IMR-90 (cell line): ENCODE measurements at regions not wholly inside any gene's neighbourhood (a gene's known extent, or its start where the extent isn't known, plus 50 kb on each side); places are given as distances from the start of the nearest gene placed in this dataset.

ENCODE experiments used
- ATAC-seq: fragments of 200-7000 bp; cut with Tn5 transposase; 2 replicates; pipeline ENCODE4 v1.9.1; 2020; ENCODE audit warnings: low read depth, mild to moderate bottlenecking, moderate library complexity
- BruUV-seq: library from RNA; stranded (reverse); fragments of 400-500 nt; replicated peaks from 2 replicates; lab custom pipeline; 2021; lab: Mats Ljungman, UMichigan
- CTCF ChIA-PET: fragments of 300-600 bp; formaldehyde crosslinking; extraction: SDS; loops from one replicate; lab custom pipeline; 2021; ENCODE audit warnings: antibody characterized with exemption; lab: Yijun Ruan, JAX
- POLR2A ChIA-PET: fragments of 300-600 bp; sonication (Branson Sonifier 250); formaldehyde crosslinking; loops from one replicate; lab custom pipeline; 2022; ENCODE audit warnings: antibody characterized with exemption; ENCODE audit not compliant: unreplicated experiment; lab: Charles Lee
- DNase-seq: peaks from one replicate; pipeline ENCODE4 v3.0.0; 2013
- H2AFZ ChIP-seq: replicated peaks from 2 replicates; pipeline ENCODE3; 2013; ENCODE audit warnings: low read length, mild to moderate bottlenecking; ENCODE audit not compliant: poor library complexity
- H2AK5ac ChIP-seq: 2 replicates; pipeline ENCODE4 v1.6.1; 2013; ENCODE audit warnings: low read depth, low read length, inconsistent platforms
- H2AK9ac ChIP-seq: replicated peaks from 2 replicates; pipeline ENCODE3; 2013; ENCODE audit warnings: mild to moderate bottlenecking, low read depth, low read length, moderate library complexity; ENCODE audit not compliant: poor library complexity
- H2BK120ac ChIP-seq: 2 replicates; pipeline ENCODE4 v1.6.1; 2013; ENCODE audit warnings: low read depth, low read length, inconsistent platforms
- H2BK15ac ChIP-seq: 3 replicates; pipeline ENCODE4 v1.6.1; 2013; ENCODE audit warnings: low read depth, low read length, inconsistent platforms
- H2BK20ac ChIP-seq: 2 replicates; pipeline ENCODE4 v1.6.1; 2013; ENCODE audit warnings: low read depth, mild to moderate bottlenecking, inconsistent platforms, low read length, moderate library complexity
- H2BK5ac ChIP-seq: 2 replicates; pipeline ENCODE4 v1.6.1; 2013; ENCODE audit warnings: mild to moderate bottlenecking, low read depth, low read length, inconsistent platforms; ENCODE audit not compliant: poor library complexity, severe bottlenecking
- H3K14ac ChIP-seq: replicated peaks from 2 replicates; pipeline ENCODE4 v1.6.1; 2013; ENCODE audit warnings: low read depth, low read length, inconsistent platforms
- H3K18ac ChIP-seq: 2 replicates; pipeline ENCODE4 v1.6.1; 2013; ENCODE audit warnings: low read depth, low read length, control low read depth
- H3K23ac ChIP-seq: 2 replicates; pipeline ENCODE4 v1.6.1; 2013; ENCODE audit warnings: low read depth, low read length, inconsistent platforms
- H3K27ac ChIP-seq: 2 replicates; pipeline ENCODE4 v1.5.1; 2013; ENCODE audit warnings: mild to moderate bottlenecking, control low read depth, low read length; ENCODE audit not compliant: insufficient read depth
- H3K27me3 ChIP-seq: 2 replicates; pipeline ENCODE4 v1.6.1; 2013; ENCODE audit warnings: low read length; ENCODE audit not compliant: control insufficient read depth, insufficient read depth
- H3K36me3 ChIP-seq: 2 replicates; pipeline ENCODE4 v1.6.1; 2013; ENCODE audit warnings: low read length, mixed read lengths; ENCODE audit not compliant: control insufficient read depth, insufficient read depth
- H3K4ac ChIP-seq: 2 replicates; pipeline ENCODE4 v1.6.1; 2013; ENCODE audit warnings: low read depth, low read length, inconsistent platforms
- H3K4me1 ChIP-seq: 2 replicates; pipeline ENCODE4 v1.6.1; 2013; ENCODE audit warnings: low read length, mixed read lengths; ENCODE audit not compliant: control insufficient read depth, insufficient read depth
- H3K4me2 ChIP-seq: 2 replicates; pipeline ENCODE4 v1.6.1; 2013; ENCODE audit warnings: low read depth, mild to moderate bottlenecking, control low read depth, low read length, moderate library complexity
- H3K4me3 ChIP-seq: 2 replicates; pipeline ENCODE4 v1.5.1; 2013; ENCODE audit warnings: low read depth, mild to moderate bottlenecking, control low read depth, low read length, moderate library complexity; ENCODE audit not compliant: insufficient read depth
- H3K56ac ChIP-seq: 2 replicates; pipeline ENCODE4 v1.6.1; 2013; ENCODE audit warnings: low read length, inconsistent platforms; ENCODE audit not compliant: insufficient read depth; ENCODE audit errors: extremely low read depth
- H3K79me1 ChIP-seq, 2 experiments: 2 replicates each; pipeline ENCODE4 v1.6.1; 2013; ENCODE audit warnings: low read length in 2 of 2, inconsistent platforms in 1 of 2, low read depth in 1 of 2
- H3K9ac ChIP-seq: 2 replicates; pipeline ENCODE4 v1.6.1; 2013; ENCODE audit warnings: low read depth, low read length, control low read depth
- H3K9me1 ChIP-seq: 2 replicates; pipeline ENCODE4 v1.6.1; 2013; ENCODE audit warnings: low read length, inconsistent platforms; ENCODE audit not compliant: insufficient read depth
- H3K9me3 ChIP-seq: 2 replicates; pipeline ENCODE4 v1.6.1; 2013; ENCODE audit warnings: low read length; ENCODE audit not compliant: control insufficient read depth, insufficient read depth
- H4K20me1 ChIP-seq: 2 replicates; pipeline ENCODE4 v1.6.1; 2013; ENCODE audit warnings: low read length, inconsistent platforms; ENCODE audit not compliant: insufficient read depth
- H4K5ac ChIP-seq: 2 replicates; pipeline ENCODE4 v1.6.1; 2013; ENCODE audit warnings: mild to moderate bottlenecking, low read depth, low read length, control low read depth
- H4K8ac ChIP-seq, 2 experiments: 2 replicates each; pipeline ENCODE4 v1.6.1; 2013; ENCODE audit warnings: low read depth in 2 of 2, low read length in 2 of 2, control low read depth in 1 of 2, inconsistent platforms in 1 of 2
- H4K91ac ChIP-seq: 2 replicates; pipeline ENCODE4 v1.6.1; 2013; ENCODE audit warnings: low read depth, low read length, inconsistent platforms; ENCODE audit not compliant: insufficient read depth
- CTCF ChIP-seq: conservative IDR thresholded peaks from 2 replicates; pipeline ENCODE4 v1.5.1; 2012; ENCODE audit warnings: mild to moderate bottlenecking, low read depth, low read length, improper control_type of control experiment
- MAFK ChIP-seq: IDR thresholded peaks from 2 replicates; pipeline ENCODE4 v1.6.1; 2012; ENCODE audit warnings: low read depth, low read length, improper control_type of control experiment
- MXI1 ChIP-seq: IDR thresholded peaks from 2 replicates; pipeline ENCODE4 v1.6.1; 2012; ENCODE audit warnings: low read depth, mild to moderate bottlenecking, low read length, moderate library complexity, borderline replicate concordance
- WGBS, 2 experiments: methylation state at CpG; one replicate each; pipeline versions ENCODE4 v1.1.5 to v1.1.7; 2013; ENCODE audit warnings: missing lambda C conversion rate in 2 of 2; ENCODE audit not compliant: insufficient read length in 1 of 2; ENCODE audit errors: extremely low coverage in 2 of 2; 5-methylcytosine and 5-hydroxymethylcytosine counted together
- dilution Hi-C: fragments of 300-500 bp; cut with HindIII; formaldehyde crosslinking; loops from one replicate; pipeline ENCODE4 v1.14.3; 2018; ENCODE audit warnings: low sequenced_read_pairs; ENCODE audit not compliant: unreplicated experiment
- in situ Hi-C: fragments of 300-500 bp; cut with MboI; formaldehyde crosslinking; loops from 3 replicates; pipeline ENCODE4 v1.14.3; 2019; ENCODE audit warnings: low sequenced_read_pairs, inconsistent platforms, mixed read lengths
- intact Hi-C: fragments of 100-400 bp; cut with micrococcal nuclease; formaldehyde crosslinking; loops from 2 replicates; pipeline ENCODE4 v1.10.0; 2022
- TF ChIP-seq, protein P1 (sequence below): fragments of 150-350 bp; IDR thresholded peaks from 2 replicates; pipeline ENCODE4 v1.6.1; 2017; ENCODE audit warnings: mild to moderate bottlenecking, antibody characterized with exemption, low read length, low read depth

DNA sequence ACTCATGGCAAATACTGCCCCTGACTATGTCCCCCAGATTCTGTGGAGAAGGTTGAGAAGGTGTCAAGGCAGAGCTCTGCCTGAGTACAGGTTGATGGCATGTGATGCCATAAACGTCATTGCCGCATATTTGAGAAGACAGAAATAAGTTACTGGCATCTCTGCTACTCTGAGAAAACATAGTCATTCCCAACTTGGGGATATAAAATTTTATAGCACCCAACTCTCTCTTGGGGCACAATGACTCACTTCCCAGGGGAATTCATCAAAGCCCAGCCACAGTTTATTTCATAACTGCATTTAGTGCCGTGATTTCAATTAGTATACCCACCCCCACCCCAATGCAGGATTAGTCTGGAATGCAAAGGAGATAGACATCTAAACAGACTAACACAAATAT, 101.9 kb upstream of the TNR start:
- no peak overlapping the region for H4K5ac ChIP-seq
- intact Hi-C loops (no loop called here), dilution Hi-C loops (no loop called here), in situ Hi-C loops (no loop called here)
- no peak overlapping the region for H2BK120ac ChIP-seq
- no peak overlapping the region for H3K56ac ChIP-seq
- no peak overlapping the region for H3K27ac ChIP-seq
- no peak overlapping the region for H3K4ac ChIP-seq
- H3K9me1 ChIP-seq, result no peaks in the 10 kb centered on the region
- ATAC-seq (no peak), DNase-seq (no peak)
- H2BK20ac ChIP-seq, result no peak overlapping the region
- TF ChIP-seq, protein P1, sequence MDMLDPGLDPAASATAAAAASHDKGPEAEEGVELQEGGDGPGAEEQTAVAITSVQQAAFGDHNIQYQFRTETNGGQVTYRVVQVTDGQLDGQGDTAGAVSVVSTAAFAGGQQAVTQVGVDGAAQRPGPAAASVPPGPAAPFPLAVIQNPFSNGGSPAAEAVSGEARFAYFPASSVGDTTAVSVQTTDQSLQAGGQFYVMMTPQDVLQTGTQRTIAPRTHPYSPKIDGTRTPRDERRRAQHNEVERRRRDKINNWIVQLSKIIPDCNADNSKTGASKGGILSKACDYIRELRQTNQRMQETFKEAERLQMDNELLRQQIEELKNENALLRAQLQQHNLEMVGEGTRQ, result no peak
- TF ChIP-seq MXI1, result no peak
- TF ChIP-seq CTCF, result no peak
- TF ChIP-seq MAFK, result no peak
- H3K14ac ChIP-seq, result no peak overlapping the region
- no peak overlapping the region for H3K18ac ChIP-seq
- H3K79me1 ChIP-seq, result no peaks in the 10 kb centered on the region
- POLR2A ChIA-PET, result no interaction called here
- no peak overlapping the region for H3K4me2 ChIP-seq
- H2BK15ac ChIP-seq, result no peak overlapping the region
- no peaks in the 10 kb centered on the region for H3K36me3 ChIP-seq
- no peaks in the 10 kb centered on the region for H3K9me3 ChIP-seq
- H3K4me1 ChIP-seq, result no peaks in the 10 kb centered on the region
- H2AK9ac ChIP-seq, result no peak overlapping the region
- H4K20me1 ChIP-seq, result no peaks in the 10 kb centered on the region
- H2AFZ ChIP-seq, result no peak overlapping the region
- peaks cover 3% of the 10 kb centered on the region; the same call in 1 of the 2 replicates for H3K27me3 ChIP-seq
- H4K8ac ChIP-seq, result no peak overlapping the region
- H3K23ac ChIP-seq, result no peak overlapping the region
- no peak overlapping the region for H3K9ac ChIP-seq
- no CpG with 5 or more reads among the region's 3 CpGs for WGBS, 2 experiments
- no peak overlapping the region for H2BK5ac ChIP-seq
- CTCF ChIA-PET, result no interaction called here
- no TSS peak for BruUV-seq
- no peak overlapping the region for H2AK5ac ChIP-seq
- H3K4me3 ChIP-seq, result no peak overlapping the region
- H4K91ac ChIP-seq, result no peak overlapping the region
